HFF-Myc (cell line): ENCODE measurements at regions not wholly inside any gene's neighbourhood (a gene's known extent, or its start where the extent isn't known, plus 50 kb on each side); places are given as distances from the start of the nearest gene placed in this dataset.
"Not testable (repeated sequence)": the region's sequence is repeated elsewhere in the genome, so short reads cannot be mapped to it uniquely, and the experiment has no call there.

Experiments used
- DNase-seq: peaks from one replicate; pipeline ENCODE4 v3.0.0-alpha.2; 2011; ENCODE audit warnings: low read depth; ENCODE audit errors: extremely low read depth
- H3K4me3 ChIP-seq: replicated peaks from 2 replicates; pipeline ENCODE4 v1.5.1; 2011; ENCODE audit warnings: low read depth, mild to moderate bottlenecking, control low read depth, low read length
- TF ChIP-seq, protein P1 (sequence below): IDR thresholded peaks from 2 replicates; pipeline ENCODE4 v1.5.1; 2012; ENCODE audit warnings: mild to moderate bottlenecking, low read depth, low read length, control low read depth; ENCODE audit errors: missing control alignments

DNA sequence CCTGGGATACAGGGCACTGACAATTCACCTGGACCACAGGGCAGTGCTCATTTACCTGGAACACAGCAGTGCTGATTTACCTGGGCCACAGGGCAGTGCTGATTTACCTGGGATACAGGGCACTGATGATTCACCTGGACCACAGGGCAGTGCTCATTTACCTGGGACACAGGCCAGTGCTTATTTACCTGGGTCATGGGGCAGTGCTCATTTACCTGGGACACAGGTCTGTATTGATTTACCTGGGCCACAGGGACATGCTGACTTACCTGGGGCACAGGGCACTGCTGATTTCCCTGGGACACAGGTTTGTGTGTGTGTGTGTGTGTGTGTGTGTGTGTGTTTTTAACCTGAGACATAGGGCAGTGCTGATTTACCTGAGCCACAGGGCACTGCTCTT, 261.7 kb downstream of the MATN1 start:
- no peak overlapping the region for H3K4me3 ChIP-seq
- TF ChIP-seq, protein P1, sequence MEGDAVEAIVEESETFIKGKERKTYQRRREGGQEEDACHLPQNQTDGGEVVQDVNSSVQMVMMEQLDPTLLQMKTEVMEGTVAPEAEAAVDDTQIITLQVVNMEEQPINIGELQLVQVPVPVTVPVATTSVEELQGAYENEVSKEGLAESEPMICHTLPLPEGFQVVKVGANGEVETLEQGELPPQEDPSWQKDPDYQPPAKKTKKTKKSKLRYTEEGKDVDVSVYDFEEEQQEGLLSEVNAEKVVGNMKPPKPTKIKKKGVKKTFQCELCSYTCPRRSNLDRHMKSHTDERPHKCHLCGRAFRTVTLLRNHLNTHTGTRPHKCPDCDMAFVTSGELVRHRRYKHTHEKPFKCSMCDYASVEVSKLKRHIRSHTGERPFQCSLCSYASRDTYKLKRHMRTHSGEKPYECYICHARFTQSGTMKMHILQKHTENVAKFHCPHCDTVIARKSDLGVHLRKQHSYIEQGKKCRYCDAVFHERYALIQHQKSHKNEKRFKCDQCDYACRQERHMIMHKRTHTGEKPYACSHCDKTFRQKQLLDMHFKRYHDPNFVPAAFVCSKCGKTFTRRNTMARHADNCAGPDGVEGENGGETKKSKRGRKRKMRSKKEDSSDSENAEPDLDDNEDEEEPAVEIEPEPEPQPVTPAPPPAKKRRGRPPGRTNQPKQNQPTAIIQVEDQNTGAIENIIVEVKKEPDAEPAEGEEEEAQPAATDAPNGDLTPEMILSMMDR, result no peak
- no peak for DNase-seq

DNA sequence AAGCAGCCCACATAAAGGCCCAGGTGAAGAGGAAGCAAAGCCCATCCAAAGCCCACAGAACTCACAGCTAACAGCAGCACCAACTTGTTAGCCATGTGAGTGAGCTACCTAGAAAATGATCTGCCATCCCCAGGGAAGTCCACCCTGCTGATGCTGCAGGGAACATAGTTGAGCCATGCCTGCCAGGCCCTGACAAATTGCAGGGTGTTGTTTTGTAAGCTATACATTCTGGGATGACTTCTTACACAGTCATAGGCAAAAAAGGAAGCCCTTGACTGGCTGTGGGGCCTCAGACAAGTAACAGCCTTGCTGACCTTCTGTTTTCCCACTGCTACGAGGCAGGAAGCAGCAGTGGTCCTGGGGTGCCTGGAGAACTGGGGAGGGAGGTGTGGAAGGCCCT, 262.7 kb downstream of the MATN1 start:
- TF ChIP-seq, protein P1, result no peak

DNA sequence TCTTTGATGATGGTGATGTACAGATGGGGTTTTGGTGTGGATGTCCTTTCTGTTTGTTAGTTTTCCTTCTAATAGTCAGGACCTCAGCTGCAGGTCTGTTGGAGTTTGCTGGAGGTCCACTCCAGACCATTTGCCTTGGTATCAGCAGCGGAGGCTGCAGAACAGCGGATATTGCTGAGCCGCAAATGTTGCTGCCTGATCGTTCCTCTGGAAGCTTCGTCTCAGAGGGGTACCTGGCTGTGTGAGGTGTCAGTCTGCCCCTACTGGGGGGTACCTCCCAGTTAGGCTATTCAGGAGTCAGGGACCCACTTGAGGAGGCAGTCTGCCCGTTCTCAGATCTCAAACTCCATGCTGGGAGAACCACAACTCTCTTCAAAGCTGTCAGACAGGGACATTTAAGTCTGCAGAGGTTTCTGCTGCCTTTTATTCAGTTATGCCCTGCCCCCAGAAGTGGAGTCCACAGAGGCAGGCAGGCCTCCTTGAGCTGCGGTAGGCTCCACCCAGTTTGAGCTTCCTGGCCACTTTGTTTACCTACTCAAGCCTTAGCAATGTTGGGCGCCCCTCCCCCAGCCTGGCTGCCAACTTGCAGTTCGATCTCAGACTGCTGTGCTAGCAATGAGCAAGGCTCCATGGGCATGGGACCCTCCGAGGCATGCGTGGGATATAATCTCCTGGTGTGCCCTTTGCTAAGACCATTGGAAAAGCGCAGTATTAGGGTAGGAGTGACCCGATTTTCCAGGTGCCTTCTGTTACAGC, 264.5 kb downstream of the MATN1 start:
- H3K4me3 ChIP-seq, DNase-seq: not testable (repeated sequence)

More for the DNA sequence above, 262.7 kb downstream of the MATN1 start:
- DNase-seq, result no peak
- H3K4me3 ChIP-seq, result no peak overlapping the region

DNA sequence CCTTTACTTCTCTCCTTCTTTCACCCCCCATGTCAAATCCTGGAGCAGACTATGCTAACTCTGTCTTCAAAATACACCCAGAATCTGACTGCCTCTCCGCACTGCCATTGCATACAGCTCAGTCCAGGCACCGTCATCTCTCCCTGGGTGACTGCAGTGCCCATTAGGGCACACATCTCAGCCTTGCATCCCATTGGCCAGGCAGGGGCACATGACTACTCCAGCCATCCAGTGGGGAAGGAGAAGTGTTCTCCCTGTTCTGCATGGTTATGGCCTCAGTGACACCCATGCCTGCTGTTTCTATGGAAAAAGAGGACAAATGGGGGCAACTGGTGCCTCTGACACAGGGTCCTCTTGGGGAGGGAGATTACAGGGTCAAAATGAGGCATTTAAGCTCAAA, 270.5 kb downstream of the MATN1 start:
- H3K4me3 ChIP-seq, result no peak overlapping the region
- no peak for DNase-seq
- TF ChIP-seq, protein P1, result no peak

DNA sequence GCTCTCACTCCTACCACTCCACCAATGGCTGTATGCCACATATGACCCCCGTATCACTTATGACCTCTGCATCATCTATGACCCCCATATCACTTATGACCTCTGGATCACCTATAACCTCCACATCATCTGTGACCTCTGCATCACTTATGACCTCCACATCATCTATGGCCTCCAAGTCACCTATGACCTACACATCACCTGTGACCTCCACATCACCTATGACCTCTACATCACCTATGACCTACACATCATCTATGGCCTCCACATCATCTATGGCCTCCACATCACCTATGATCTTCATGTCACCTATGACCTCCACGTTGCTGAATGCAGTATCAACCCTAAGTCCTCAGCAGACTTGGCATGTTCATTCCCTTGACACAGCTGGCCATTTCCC, 271.2 kb downstream of the MATN1 start:
- DNase-seq, result no peak
- TF ChIP-seq, protein P1, result no peak
- no peak overlapping the region for H3K4me3 ChIP-seq

DNA sequence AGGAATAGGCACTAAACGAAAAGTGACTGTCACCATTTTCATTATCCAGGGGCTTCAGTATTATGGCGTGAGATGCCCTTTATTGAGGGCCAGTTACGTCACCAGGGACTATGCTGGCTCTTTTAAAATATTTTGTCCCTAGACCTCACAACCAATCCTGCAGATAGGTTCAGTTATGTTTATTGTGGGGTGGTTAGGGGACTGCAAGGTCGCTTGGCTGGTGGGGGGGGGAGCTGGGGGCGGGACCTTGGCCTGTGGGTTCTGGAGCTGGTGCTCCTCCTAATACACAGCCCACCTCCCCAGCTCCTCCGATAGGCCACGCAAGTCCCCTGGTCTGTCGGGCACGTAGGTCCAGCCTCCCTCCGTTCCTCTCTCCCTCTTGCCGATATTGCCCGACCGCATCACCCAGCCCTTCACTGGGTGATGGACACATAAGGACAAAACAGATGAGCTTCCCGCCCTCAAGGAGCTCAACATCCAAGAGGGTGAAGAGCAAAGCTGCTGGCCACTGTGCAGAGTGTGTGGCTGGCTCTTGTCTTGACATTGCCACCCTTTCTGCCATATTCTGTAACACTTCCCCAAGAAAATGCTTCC, 271.8 kb downstream of the MATN1 start:
- H3K4me3 ChIP-seq, result no peak overlapping the region
- no peak for DNase-seq
- TF ChIP-seq, protein P1, result no peak

DNA sequence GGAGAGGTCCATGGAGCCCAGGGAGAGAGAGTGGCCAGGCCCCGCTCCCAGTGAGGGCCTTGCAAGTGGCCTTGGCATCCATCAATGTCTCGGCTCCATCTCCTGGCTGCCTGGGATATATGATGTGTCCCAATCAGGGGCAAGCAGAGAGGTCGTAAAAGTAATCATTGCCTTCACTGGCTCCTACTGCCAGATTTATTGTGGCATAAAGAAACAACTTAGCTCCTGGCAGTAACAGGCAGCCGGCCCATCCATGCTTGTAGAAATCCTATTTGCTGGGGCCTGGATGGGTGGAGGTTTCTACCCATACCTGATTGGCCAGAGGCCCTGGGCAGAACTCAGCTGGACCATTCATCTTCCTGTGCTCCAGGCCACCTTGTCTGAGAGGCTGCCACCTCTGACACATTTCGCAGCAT, 272.6 kb downstream of the MATN1 start:
- no peak overlapping the region for H3K4me3 ChIP-seq
- TF ChIP-seq, protein P1, result no peak
- no peak for DNase-seq
